ENCODE measurements at regions not wholly inside any gene's neighbourhood (a gene's known extent, or its start where the extent isn't known, plus 50 kb on each side); places are given as distances from the start of the nearest gene placed in this dataset.

- Histone ChIP-seq H2AK5ac (ENCODE audit: low read depth, low read length) (no peak overlapping the region), H4K8ac (ENCODE audit: low read depth in 2 of 2, low read length in 2 of 2) (no peak overlapping the region), H3K56ac (ENCODE audit: extremely low read depth, insufficient read depth, low read length) (no peak overlapping the region), H3K9me3 (ENCODE audit: control insufficient read depth, insufficient read depth, low read length) (peaks cover 9% of the 10 kb centered on the region), H3K9me1 (ENCODE audit: insufficient read depth, low read length) (no peaks in the 10 kb centered on the region), H3K9ac (ENCODE audit: low read depth, low read length) (no peak overlapping the region), H2AFZ (replicated peaks; ENCODE audit: low read length, poor library complexity) (no peak overlapping the region), H4K20me1 (ENCODE audit: insufficient read depth, low read length) (no peaks in the 10 kb centered on the region), H3K79me1 (ENCODE audit: low read depth in 1 of 2, low read length in 2 of 2) (no peaks in the 10 kb centered on the region), H3K4me2 (ENCODE audit: low read depth, low read length) (no peak overlapping the region), H3K14ac (replicated peaks; ENCODE audit: low read depth, low read length) (no peak overlapping the region), H2BK20ac (ENCODE audit: low read depth, low read length) (no peak overlapping the region), H3K36me3 (ENCODE audit: control insufficient read depth, insufficient read depth, low read length) (no peaks in the 10 kb centered on the region), H3K27me3 (ENCODE audit: control insufficient read depth, insufficient read depth, low read length) (peaks cover 16% of the 10 kb centered on the region), H3K4me3 (ENCODE audit: insufficient read depth, low read depth, low read length) (no peak overlapping the region), H2BK15ac (ENCODE audit: low read depth, low read length) (no peak overlapping the region), H4K91ac (ENCODE audit: insufficient read depth, low read depth, low read length) (no peak overlapping the region), H3K27ac (ENCODE audit: insufficient read depth, low read length) (no peak overlapping the region), H3K4me1 (ENCODE audit: control insufficient read depth, insufficient read depth, low read length) (no peaks in the 10 kb centered on the region), H3K18ac (ENCODE audit: low read depth, low read length) (no peak overlapping the region), H3K4ac (ENCODE audit: low read depth, low read length) (no peak overlapping the region), H3K23ac (ENCODE audit: low read depth, low read length) (no peak overlapping the region), H4K5ac (ENCODE audit: low read depth, low read length) (no peak overlapping the region), H2AK9ac (replicated peaks; ENCODE audit: low read depth, low read length, poor library complexity) (no peak overlapping the region), H2BK5ac (ENCODE audit: low read depth, low read length, poor library complexity, severe bottlenecking) (no peak overlapping the region), H2BK120ac (ENCODE audit: low read depth, low read length) (no peak overlapping the region)
- dilution Hi-C loops (cut with HindIII; ENCODE audit: low sequenced_read_pairs, unreplicated experiment) (no loop called here), intact Hi-C loops (cut with micrococcal nuclease) (no loop called here), in situ Hi-C loops (cut with MboI; ENCODE audit: low sequenced_read_pairs) (no loop called here)
- no peak for TF ChIP-seq USF2 (IDR thresholded peaks at IDR 0.05; ENCODE audit: low read depth, low read length)
- no peak for TF ChIP-seq RAD21 (IDR thresholded peaks at IDR 0.05; ENCODE audit: low read length)
- no peak for TF ChIP-seq CEBPB (IDR thresholded peaks at IDR 0.05; ENCODE audit: low read depth, low read length)
- TF ChIP-seq MAFK (IDR thresholded peaks at IDR 0.05; ENCODE audit: low read depth, low read length) = no peak
- TF ChIP-seq FOS (IDR thresholded peaks at IDR 0.05; ENCODE audit: low read depth, low read length) = no peak
- TF ChIP-seq NFE2L2 (IDR thresholded peaks at IDR 0.05; ENCODE audit: low read depth, low read length) = no peak
- TF ChIP-seq CHD1 (IDR thresholded peaks at IDR 0.05; ENCODE audit: low read depth, low read length) = no peak
- ChIA-PET POLR2A (ENCODE audit: unreplicated experiment) (interaction anchor here (0.6 kb wide), 1 partner anchor 76 kb away, joined by 3 read pairs; no protein-coding TSS in a partner anchor), CTCF (no interaction called here)
- DNase-seq = no peak
- no TSS peak for BruUV-seq (replicated peaks)
- ATAC-seq (ENCODE audit: low read depth) = no peak
- no CpG with 5 or more reads among the region's 2 CpGs for WGBS, 2 experiments (ENCODE audit: extremely low coverage in 2 of 2, insufficient read length in 1 of 2)
Observed at GRCh38 chr3:43914269-43914668, 223.5 kb downstream of the ABHD5 start.

Measured in IMR-90 (cell line).